Prostate gland (tissue), 2 donors: ENCODE measurements at regions not wholly inside any gene's neighbourhood (a gene's known extent, or its start where the extent isn't known, plus 50 kb on each side); places are given as distances from the start of the nearest gene placed in this dataset.
A peak's percentile ranks its signal among the peaks of the same experiment; 100 is the strongest.

Experiments
- POLR2A ChIP-seq: fragments of 450-650 bp; IDR thresholded peaks from one replicate; pipeline ENCODE4 v1.6.1; 2016; ENCODE audit warnings: antibody characterized with exemption, mild to moderate bottlenecking
- TF ChIP-seq, protein P1 (sequence below), 4 experiments: fragments of 200-600 bp in 2 of 4; fragments of 450-650 bp in 2 of 4; sonication (generic) in 2 of 4; IDR thresholded peaks; 1 replicate in 3 of 4; 2 replicates in 1 of 4; pipeline ENCODE4 v1.5.1; 2016 to 2019; ENCODE audit warnings: antibody characterized with exemption in 4 of 4, mild to moderate bottlenecking in 2 of 4, moderate library complexity in 2 of 4

DNA sequence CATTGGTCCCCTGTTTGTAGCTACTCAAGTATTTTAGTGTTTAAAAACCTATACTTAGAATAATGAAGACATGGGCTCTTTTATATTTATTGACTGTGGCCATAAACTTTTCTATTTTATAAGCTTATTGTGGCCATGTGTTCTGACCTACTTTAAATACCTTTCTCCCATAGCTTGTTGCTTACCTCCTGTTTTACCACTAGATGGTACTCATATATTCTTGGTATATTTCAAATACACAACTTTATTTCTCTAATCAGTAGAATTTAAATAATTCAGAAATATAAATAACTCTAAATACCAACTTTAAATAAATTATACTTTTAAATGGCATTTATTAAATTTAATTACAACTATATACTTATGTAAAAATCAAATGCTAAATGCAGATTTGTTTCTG is 498.0 kb downstream of the PRDM9 start:
- TF ChIP-seq, protein P1, sequence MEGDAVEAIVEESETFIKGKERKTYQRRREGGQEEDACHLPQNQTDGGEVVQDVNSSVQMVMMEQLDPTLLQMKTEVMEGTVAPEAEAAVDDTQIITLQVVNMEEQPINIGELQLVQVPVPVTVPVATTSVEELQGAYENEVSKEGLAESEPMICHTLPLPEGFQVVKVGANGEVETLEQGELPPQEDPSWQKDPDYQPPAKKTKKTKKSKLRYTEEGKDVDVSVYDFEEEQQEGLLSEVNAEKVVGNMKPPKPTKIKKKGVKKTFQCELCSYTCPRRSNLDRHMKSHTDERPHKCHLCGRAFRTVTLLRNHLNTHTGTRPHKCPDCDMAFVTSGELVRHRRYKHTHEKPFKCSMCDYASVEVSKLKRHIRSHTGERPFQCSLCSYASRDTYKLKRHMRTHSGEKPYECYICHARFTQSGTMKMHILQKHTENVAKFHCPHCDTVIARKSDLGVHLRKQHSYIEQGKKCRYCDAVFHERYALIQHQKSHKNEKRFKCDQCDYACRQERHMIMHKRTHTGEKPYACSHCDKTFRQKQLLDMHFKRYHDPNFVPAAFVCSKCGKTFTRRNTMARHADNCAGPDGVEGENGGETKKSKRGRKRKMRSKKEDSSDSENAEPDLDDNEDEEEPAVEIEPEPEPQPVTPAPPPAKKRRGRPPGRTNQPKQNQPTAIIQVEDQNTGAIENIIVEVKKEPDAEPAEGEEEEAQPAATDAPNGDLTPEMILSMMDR (IDR thresholded peaks at IDR 0.05), result peak in 1 of 4 experiments; percentile 24
- TF ChIP-seq POLR2A, result no peak
